ENCODE measurements at regions not wholly inside any gene's neighbourhood (a gene's known extent, or its start where the extent isn't known, plus 50 kb on each side); places are given as distances from the start of the nearest gene placed in this dataset.

- H3K4me1 ChIP-seq (ENCODE audit: control insufficient read depth in 2 of 3, insufficient read depth in 2 of 3, low read depth in 1 of 3, low read length in 3 of 3), result no peaks in the 10 kb centered on the region
- intact Hi-C loops (cut with DNase I), result no loop called here
- FAIRE-seq, result no peak
- no peak overlapping the region for H3K9ac ChIP-seq (ENCODE audit: low read length in 3 of 3)
- H3K36me3 ChIP-seq (ENCODE audit: control insufficient read depth in 2 of 3, insufficient read depth in 3 of 3, low read length in 3 of 3), result no peaks in the 10 kb centered on the region
- no peak for DNase-seq
- TF ChIP-seq CTCF (IDR thresholded peaks at IDR 0.05; ENCODE audit: borderline replicate concordance, extremely low read depth, insufficient read depth), result no peak
- no peak overlapping the region for H3K27ac ChIP-seq (ENCODE audit: low read depth in 2 of 2, low read length in 2 of 2)
- no peaks in the 10 kb centered on the region for H3K27me3 ChIP-seq (ENCODE audit: control insufficient read depth, insufficient read depth, low read length)
- H3K9me3 ChIP-seq (ENCODE audit: control insufficient read depth in 2 of 3, insufficient read depth in 1 of 3, low read length in 3 of 3), result no peaks in the 10 kb centered on the region
- no peak overlapping the region for H3K4me3 ChIP-seq (ENCODE audit: low read length in 3 of 3)
Observed at GRCh38 chr2:82237994-82238662, 1933.6 kb upstream of the LRRTM1 start.

DNA sequence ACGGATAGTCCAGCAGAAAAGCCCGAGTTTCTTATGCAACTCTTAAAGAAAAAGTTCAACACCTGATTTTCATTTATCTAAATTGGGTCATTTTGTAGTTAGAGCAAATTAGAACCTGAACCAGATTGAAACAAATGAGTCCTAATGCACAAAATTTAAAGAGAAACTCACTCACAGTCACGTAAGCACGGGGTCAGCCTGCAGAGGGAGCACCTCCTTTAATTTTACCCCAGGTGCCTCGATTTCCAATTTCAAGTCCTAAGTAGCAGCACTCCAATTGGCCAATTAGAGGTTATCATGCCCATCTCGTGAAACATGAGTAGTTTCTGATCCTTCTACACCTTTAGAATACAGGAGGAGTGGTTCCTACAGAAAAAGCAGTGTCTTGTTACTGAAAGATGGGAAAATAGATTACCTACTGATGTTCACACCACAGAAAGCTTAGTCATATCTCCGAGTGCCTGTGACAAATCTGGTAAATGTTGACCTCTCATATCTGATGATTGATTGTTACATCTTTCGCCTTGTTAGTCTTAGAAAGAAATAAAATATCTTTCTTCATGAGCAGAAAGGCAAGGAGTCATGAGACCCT, 1929.8 kb upstream of the LRRTM1 start:
- Histone ChIP-seq H3K9me3 (ENCODE audit: control insufficient read depth in 2 of 3, insufficient read depth in 1 of 3, low read length in 3 of 3) (no peaks in the 10 kb centered on the region), H3K4me1 (ENCODE audit: control insufficient read depth in 2 of 3, insufficient read depth in 2 of 3, low read depth in 1 of 3, low read length in 3 of 3) (no peaks in the 10 kb centered on the region), H3K27me3 (ENCODE audit: control insufficient read depth, insufficient read depth, low read length) (no peaks in the 10 kb centered on the region), H3K4me3 (ENCODE audit: low read length in 3 of 3) (no peak overlapping the region), H3K9ac (ENCODE audit: low read length in 3 of 3) (no peak overlapping the region), H3K36me3 (ENCODE audit: control insufficient read depth in 2 of 3, insufficient read depth in 3 of 3, low read length in 3 of 3) (no peaks in the 10 kb centered on the region), H3K27ac (ENCODE audit: low read depth in 2 of 2, low read length in 2 of 2) (no peak overlapping the region)
- intact Hi-C loops (cut with DNase I), result no loop called here
- no peak for FAIRE-seq
- no peak for TF ChIP-seq CTCF (IDR thresholded peaks at IDR 0.05; ENCODE audit: borderline replicate concordance, extremely low read depth, insufficient read depth)
- DNase-seq, result no peak

DNA sequence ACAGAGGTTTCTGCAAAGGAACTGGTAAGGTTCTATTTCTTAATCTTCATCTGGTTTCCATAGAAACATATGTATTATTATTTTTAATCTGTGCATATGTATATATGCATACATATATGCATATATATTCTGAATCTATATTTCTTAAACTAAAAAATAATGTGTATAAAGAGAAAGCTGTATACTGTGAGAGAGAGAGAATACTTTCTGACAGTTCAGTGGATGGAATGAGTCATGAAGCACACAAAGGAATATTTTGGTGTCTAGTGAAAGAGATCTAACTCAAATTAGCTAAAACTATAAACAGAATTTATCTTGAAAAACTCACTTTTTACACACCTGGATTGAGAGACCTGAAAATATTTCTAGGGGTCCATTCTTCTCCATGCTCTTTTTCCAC, 1929.3 kb upstream of the LRRTM1 start:
- TF ChIP-seq CTCF (IDR thresholded peaks at IDR 0.05; ENCODE audit: borderline replicate concordance, extremely low read depth, insufficient read depth), result no peak
- FAIRE-seq (no peak), DNase-seq (no peak)
- H3K9ac ChIP-seq (ENCODE audit: low read length in 3 of 3), result no peak overlapping the region
- H3K36me3 ChIP-seq (ENCODE audit: control insufficient read depth in 2 of 3, insufficient read depth in 3 of 3, low read length in 3 of 3), result no peaks in the 10 kb centered on the region
- no peaks in the 10 kb centered on the region for H3K4me1 ChIP-seq (ENCODE audit: control insufficient read depth in 2 of 3, insufficient read depth in 2 of 3, low read depth in 1 of 3, low read length in 3 of 3)
- H3K27ac ChIP-seq (ENCODE audit: low read depth in 2 of 2, low read length in 2 of 2), result no peak overlapping the region
- H3K9me3 ChIP-seq (ENCODE audit: control insufficient read depth in 2 of 3, insufficient read depth in 1 of 3, low read length in 3 of 3), result no peaks in the 10 kb centered on the region
- no peaks in the 10 kb centered on the region for H3K27me3 ChIP-seq (ENCODE audit: control insufficient read depth, insufficient read depth, low read length)
- intact Hi-C loops (cut with DNase I), result no loop called here
- H3K4me3 ChIP-seq (ENCODE audit: low read length in 3 of 3), result no peak overlapping the region
